ENCODE measurements at regions not wholly inside any gene's neighbourhood (a gene's known extent, or its start where the extent isn't known, plus 50 kb on each side); places are given as distances from the start of the nearest gene placed in this dataset.

DNA sequence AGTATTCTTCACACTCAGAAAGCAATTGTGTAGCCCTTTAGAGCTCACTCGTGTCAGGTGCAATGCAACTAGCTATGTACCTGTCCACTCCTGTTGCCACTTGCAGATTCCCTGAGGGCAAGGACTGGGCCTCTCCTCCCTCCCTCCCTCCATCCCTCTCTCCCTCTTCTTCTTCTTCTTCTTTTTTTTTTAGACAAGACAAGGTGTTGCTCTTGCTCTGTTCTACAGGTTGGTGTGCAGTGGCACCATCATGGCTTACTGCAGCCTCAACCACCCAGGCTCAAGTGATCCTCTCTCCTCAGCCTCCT is 119.7 kb downstream of the ACKR3 start:
- no peak for DNase-seq (ENCODE audit: low spot score)

DNA sequence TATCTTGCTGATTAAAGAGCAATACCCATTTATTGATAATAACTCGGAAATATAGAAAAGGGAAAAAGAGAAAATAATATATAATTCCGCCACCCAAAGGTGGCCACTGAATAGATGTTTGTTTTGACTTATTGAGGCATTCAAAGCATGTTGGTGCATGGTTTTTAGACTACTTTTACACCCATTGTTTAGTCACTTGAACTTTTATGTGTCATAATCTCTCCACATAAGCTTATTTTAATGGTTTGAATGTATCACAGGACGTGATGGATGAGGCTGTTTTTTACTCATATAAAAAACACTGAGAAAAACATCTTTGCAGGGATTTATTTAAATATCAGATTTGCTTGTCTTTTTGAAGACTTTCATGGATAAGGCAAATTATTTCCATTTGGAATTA is 120.4 kb downstream of the ACKR3 start:
- no peak for DNase-seq (ENCODE audit: low spot score)

GRCh38 chr2:236690726-236691125 is 121.1 kb downstream of the ACKR3 start:
- DNase-seq (ENCODE audit: low spot score) = no peak

DNA sequence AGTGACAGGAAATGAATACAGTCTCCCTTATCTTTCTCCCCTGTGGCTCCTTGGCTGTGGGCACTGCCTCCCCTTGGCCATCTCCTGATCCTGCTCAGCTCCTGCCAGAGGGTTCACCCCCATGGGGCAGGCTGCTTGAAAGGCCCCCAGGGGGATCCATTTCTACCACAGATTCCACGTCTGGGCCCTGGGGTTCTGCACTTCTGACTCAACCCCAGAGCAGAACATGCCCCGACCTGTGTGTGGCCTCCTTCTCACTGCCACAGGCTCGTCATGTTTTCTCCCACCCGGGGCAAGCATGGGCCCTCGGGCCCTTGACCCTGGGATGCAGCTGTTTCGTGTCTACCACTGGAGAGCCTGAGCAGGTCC is 122.2 kb downstream of the ACKR3 start:
- peak; percentile 36 for DNase-seq (ENCODE audit: low spot score)

DNA sequence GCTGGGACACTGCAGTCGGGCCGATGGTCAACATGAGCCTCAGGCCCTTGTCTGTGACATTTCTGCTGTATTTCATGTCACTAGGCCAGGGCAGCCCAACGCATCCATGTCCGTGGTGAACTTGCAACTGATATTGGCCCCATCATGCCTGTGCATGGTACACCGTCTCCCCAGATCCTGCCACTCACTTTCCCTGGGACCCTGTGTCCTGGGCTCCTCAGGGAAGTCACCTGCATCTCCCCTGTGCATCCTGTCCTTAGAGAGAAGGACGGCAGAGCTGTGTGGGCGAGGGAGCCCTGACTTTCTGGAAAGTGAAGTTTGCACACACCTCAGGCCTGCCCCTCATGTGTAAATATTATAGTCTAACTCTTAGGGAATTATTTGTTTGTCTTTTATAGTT is 123.3 kb downstream of the ACKR3 start:
- DNase-seq (ENCODE audit: low spot score) = no peak

DNA sequence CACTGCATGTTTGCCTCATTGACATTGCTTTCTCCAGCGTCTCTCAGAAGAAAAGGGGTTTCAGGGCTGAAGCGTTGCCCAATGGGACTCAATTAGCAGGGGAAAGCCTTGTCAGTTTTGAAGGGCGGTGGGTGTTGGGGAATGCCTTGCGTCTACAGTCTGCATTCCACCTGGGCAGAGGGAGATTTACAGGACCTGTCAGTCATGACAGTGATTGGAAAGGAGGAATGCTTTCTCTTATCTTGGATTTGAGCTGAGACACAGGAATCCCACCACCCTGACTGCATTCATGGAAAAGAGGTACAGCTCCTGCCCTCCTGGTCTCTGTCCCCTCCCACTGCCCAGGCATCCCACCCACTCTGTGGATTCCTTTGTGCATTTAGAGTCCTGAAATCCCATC is 123.9 kb downstream of the ACKR3 start:
- no peak for DNase-seq (ENCODE audit: low spot score)

GRCh38 chr2:236694146-236694888 is 124.7 kb downstream of the ACKR3 start:
- DNase-seq (ENCODE audit: low spot score) = no peak

- no peak for DNase-seq (ENCODE audit: low spot score)
Measured at GRCh38 chr2:236696834-236697233, 127.2 kb downstream of the ACKR3 start.

DNA sequence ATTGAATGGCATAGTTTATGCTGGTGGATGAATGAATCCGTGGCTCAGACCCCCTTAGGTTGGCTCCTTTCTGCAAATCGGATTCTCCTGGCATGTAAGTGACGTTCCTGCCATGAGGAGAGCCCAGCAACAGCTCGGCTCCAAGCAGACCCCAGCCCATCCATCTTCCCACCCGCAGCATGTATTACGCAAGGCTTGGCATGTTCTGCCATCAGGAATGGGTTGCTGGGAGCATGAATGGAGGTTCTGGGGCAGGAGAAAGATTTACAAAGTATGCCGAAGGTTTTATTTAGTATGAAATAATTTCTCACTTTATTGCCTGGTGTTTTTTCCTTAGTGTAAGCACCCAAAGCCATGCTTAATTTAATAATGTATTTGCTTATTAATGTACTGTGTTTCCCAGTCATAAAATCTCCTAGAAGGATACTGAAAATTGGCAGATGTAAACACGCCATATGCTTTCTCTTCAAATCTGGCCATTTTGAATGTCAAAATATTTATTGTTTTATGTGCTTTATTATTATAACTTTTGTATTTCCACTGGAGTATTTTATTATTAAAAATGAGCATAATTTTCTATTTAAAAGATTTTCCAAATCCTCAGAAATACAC is 128.5 kb downstream of the ACKR3 start:
- DNase-seq (ENCODE audit: low spot score) = no peak

GRCh38 chr2:236700703-236701102 is 131.1 kb downstream of the ACKR3 start:
- DNase-seq (ENCODE audit: low spot score) = no peak

- no peak for DNase-seq (ENCODE audit: low spot score)
Measured at GRCh38 chr2:236702657-236703372, 133.2 kb downstream of the ACKR3 start.

- no peak for DNase-seq (ENCODE audit: low spot score)
Measured at GRCh38 chr2:236703373-236703709, 133.7 kb downstream of the ACKR3 start.

DNA sequence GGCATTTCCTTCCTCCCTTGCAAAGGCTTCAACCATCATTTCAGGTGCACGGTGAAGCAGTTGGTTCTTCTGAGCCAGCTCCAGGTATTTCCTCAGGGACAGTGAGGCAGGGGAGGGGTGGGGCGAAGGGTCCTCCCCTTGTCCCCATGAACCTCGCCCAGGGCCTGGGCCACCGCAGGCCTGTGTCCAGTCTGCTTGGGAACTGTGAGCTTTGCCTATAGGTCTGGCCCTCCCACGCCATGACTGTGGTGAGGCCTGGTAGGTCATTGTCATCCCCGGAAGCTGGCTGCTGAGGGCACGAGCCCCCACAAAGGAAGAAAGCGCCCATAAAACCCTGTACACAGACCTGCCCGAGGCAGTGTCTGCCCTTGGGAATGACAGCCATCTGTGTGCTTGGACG is 134.3 kb downstream of the ACKR3 start:
- DNase-seq (ENCODE audit: low spot score) = no peak

DNA sequence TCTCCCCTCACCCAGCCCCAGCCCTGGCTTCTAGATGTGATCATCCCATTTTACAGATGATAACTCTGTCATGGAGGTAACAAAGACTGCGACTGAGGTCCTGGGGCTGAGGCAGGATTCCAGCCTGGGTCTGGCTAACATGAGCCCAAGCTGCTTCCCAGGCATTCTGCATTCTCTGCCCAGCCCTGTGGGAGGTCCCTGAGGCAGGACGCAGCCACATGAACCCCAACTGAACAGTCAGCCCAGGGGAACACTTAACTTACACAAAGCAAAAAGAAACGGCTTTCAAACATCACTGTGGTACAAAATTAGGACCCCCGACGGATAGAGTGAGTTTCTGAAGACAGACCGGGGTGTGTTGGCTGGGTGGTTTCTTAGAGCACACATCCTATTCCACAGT is 135.3 kb downstream of the ACKR3 start:
- no peak for DNase-seq (ENCODE audit: low spot score)

GRCh38 chr2:236705295-236706105 is 135.9 kb downstream of the ACKR3 start:
- no peak for DNase-seq (ENCODE audit: low spot score)

- DNase-seq (ENCODE audit: low spot score) = no peak
Measured at GRCh38 chr2:236706288-236706687, 136.7 kb downstream of the ACKR3 start.

GRCh38 chr2:236706803-236707202 is 137.2 kb downstream of the ACKR3 start:
- no peak for DNase-seq (ENCODE audit: low spot score)

DNA sequence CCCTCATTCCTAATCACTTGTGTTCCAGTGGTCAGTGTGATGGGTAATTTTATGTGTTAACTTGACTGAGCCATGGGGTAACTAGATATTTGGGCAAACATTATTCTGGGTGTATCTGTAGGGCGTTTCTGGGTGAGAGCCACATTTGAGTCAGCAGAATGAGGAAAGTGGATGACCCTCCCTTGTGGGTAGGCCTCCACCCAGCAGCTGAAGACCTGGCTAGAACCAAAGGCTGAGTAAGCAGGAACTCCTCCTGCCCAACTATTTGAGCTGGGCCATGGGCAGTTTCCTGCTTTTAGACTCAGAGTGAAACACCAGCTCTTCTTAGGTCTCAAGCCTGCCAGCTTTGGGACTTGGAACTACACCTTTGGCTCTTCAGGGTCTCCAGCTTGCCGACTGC is 141.8 kb downstream of the ACKR3 start:
- DNase-seq (ENCODE audit: low spot score) = peak; percentile 40

DNA sequence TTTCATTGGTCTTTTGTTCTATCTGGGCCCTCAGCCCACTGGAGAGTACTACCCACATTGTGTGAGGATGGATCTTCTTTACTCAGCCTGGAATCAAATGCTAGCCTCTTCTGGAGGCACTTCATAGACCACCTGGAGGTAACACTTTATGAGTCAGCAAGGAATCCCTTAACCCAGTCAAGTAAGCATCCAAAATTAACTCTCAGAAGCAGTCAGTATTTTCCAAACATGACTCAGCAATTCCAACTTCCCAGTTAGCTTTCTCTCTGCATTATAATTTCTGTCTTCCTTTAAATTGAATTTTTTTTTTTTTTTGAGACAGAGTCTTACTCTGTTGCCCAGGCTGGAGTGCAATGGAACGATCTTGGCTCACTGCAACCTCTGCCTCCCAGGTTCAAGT is 142.7 kb downstream of the ACKR3 start:
- no peak for DNase-seq (ENCODE audit: low spot score)

- DNase-seq (ENCODE audit: low spot score) = no peak
Measured at GRCh38 chr2:236712961-236713673, 143.5 kb downstream of the ACKR3 start.

- DNase-seq (ENCODE audit: low spot score) = no peak
Measured at GRCh38 chr2:236714080-236714479, 144.5 kb downstream of the ACKR3 start.

DNA sequence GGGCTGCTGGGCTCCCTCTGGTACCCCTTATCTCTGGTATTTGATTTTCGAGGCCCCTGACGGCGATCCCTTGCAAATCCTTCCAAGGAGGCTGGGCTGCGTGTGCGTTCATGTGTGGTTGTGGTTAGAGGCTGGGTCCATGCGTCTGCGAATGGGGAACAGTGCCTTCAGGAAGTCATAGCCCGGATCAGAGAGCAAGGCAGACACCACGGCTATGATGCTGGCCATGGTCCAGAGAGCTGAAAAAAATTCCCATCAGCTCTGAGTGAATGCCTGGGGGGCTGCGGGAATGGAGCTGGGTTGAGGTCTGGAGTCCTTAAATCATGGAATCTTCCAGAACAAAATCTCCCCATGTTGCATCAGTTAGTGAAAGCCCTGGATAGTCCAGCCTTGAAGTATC is 145.5 kb downstream of the ACKR3 start:
- DNase-seq (ENCODE audit: low spot score) = peak; percentile 45

Data from umbilical cord (tissue), 1 donor.